Nephron (organoid): ENCODE measurements at regions not wholly inside any gene's neighbourhood (a gene's known extent, or its start where the extent isn't known, plus 50 kb on each side); places are given as distances from the start of the nearest gene placed in this dataset.

Experiments
- H3K27ac Mint-ChIP-seq, 3 experiments: 2 replicates each; pipeline ENCODE4 v1.8.0; 2020; ENCODE audit warnings: mixed read lengths in 3 of 3, mild to moderate bottlenecking in 2 of 3, moderate library complexity in 1 of 3
- H3K27me3 Mint-ChIP-seq: 2 replicates; pipeline ENCODE4 v1.8.0; 2021; ENCODE audit warnings: low read depth, mild to moderate bottlenecking, moderate library complexity, mixed read lengths
- H3K36me3 Mint-ChIP-seq: 2 replicates; pipeline ENCODE4 v1.8.0; 2020; ENCODE audit warnings: low read depth, mixed read lengths
- H3K4me1 Mint-ChIP-seq: 2 replicates; pipeline ENCODE4 v1.8.0; 2020; ENCODE audit warnings: mixed read lengths
- H3K4me3 Mint-ChIP-seq, 3 experiments: 2 replicates each; pipeline ENCODE4 v1.8.0; 2020; ENCODE audit warnings: mild to moderate bottlenecking in 3 of 3, mixed read lengths in 3 of 3, moderate library complexity in 2 of 3
- H3K9me3 Mint-ChIP-seq: 2 replicates; pipeline ENCODE4 v1.8.0; 2020; ENCODE audit warnings: mixed read lengths
- CTCF ChIP-seq, 3 experiments: fragments of 200-600 bp; sonication (generic); IDR thresholded peaks; one replicate each; pipeline ENCODE4 v1.5.0; 2021; ENCODE audit warnings: antibody characterized with exemption in 3 of 3; ENCODE audit not compliant: unreplicated experiment in 3 of 3

DNA sequence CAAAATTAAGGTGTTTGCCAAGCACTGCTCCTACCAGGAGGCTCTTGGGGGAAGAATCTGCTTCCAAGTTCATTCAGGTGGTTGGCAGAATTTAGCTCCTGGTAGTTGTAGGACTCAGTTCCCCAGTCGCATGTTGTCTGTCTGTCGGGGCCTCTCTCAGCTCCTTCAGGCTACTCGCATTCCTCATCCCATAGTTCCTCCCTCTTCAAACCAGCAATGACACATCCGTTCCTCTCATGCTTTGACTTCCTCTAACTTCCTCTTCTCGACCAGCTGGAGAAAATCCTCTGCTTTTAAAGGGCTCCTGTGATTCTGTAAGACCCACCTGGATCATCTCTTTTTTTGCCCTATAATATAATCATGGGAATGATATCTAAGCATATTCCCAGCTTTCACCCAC is 108.1 kb downstream of the PMP22 start:
- Mint-ChIP-seq H3K4me3 (no peak overlapping the region), H3K9me3 (no peaks in the 10 kb centered on the region), H3K27me3 (peaks cover 4% of the 10 kb centered on the region), H3K36me3 (no peaks in the 10 kb centered on the region), H3K4me1 (peaks cover 10% of the 10 kb centered on the region), H3K27ac (no peak overlapping the region)
- TF ChIP-seq CTCF (IDR thresholded peaks at IDR 0.05; ENCODE audit: unreplicated experiment in 3 of 3) = no peak

DNA sequence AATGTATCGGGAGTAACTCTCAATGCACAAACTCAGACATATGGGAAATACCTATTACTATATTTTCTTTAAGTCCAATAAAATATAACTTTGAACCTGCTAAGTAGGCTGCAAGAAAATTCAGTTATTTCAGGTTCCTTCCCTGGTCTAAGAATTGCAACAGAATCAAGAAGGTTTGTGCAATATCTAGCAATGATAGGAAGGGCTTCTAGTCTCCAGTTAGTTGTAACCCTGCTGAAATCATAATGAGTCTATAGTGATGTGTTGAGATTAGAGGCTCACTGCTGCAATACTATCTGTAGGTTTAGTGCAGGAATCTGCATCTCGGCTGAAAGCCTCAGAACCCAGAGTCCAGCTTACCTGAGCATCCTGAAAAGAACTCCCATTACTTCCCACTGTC is 110.5 kb downstream of the PMP22 start:
- no peaks in the 10 kb centered on the region for H3K36me3 Mint-ChIP-seq
- H3K27ac Mint-ChIP-seq = peak overlapping the region in 1 of 3 experiments; percentile 66
- TF ChIP-seq CTCF (IDR thresholded peaks at IDR 0.05; ENCODE audit: unreplicated experiment in 3 of 3) = no peak
- no peaks in the 10 kb centered on the region for H3K9me3 Mint-ChIP-seq
- H3K4me3 Mint-ChIP-seq = no peak overlapping the region
- H3K27me3 Mint-ChIP-seq = peaks cover 4% of the 10 kb centered on the region
- H3K4me1 Mint-ChIP-seq = peaks cover 10% of the 10 kb centered on the region

- Mint-ChIP-seq H3K9me3 (peaks cover 5% of the 10 kb centered on the region), H3K36me3 (peaks cover 5% of the 10 kb centered on the region), H3K4me1 (peaks cover 3% of the 10 kb centered on the region), H3K4me3 (no peak overlapping the region), H3K27ac (no peak overlapping the region), H3K27me3 (peaks cover 16% of the 10 kb centered on the region)
- no peak for TF ChIP-seq CTCF (IDR thresholded peaks at IDR 0.05; ENCODE audit: unreplicated experiment in 3 of 3)
These were observed 119.5 kb downstream of the PMP22 start for GRCh38 chr17:15145621-15146020.

DNA sequence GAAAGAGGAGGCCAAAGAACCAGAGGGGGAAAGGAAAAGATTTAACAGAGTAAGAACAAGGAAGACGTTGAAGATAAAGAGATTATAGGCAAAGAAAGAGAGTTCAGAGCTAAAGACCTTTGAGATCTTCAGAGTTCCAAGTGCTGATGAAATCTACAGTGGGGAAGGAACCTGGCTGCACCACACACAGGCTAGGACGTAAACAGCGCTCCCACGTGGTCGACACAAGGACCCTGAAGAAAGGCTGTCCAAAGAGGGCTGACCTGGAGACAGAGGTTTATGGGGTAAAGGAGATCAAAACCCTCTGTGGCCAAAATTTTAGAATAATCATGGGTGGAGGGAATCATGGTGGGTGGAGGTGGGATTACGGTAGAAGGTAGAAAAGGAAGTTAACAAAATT is 121.6 kb downstream of the PMP22 start:
- H3K4me3 Mint-ChIP-seq = no peak overlapping the region
- peaks cover 3% of the 10 kb centered on the region for H3K4me1 Mint-ChIP-seq

GRCh38 chr17:15134363-15134762 is 130.8 kb downstream of the PMP22 start:
- H3K27ac Mint-ChIP-seq = no peak overlapping the region
- no peak for TF ChIP-seq CTCF (IDR thresholded peaks at IDR 0.05; ENCODE audit: unreplicated experiment in 3 of 3)
- no peaks in the 10 kb centered on the region for H3K27me3 Mint-ChIP-seq
- no peak overlapping the region for H3K4me3 Mint-ChIP-seq
- no peaks in the 10 kb centered on the region for H3K36me3 Mint-ChIP-seq
- H3K4me1 Mint-ChIP-seq = peaks cover 4% of the 10 kb centered on the region
- peaks cover 2% of the 10 kb centered on the region for H3K9me3 Mint-ChIP-seq

More for the DNA sequence above, 121.6 kb downstream of the PMP22 start:
- Mint-ChIP-seq H3K27ac (no peak overlapping the region), H3K9me3 (peaks cover 5% of the 10 kb centered on the region), H3K36me3 (peaks cover 5% of the 10 kb centered on the region), H3K27me3 (peaks cover 16% of the 10 kb centered on the region)
- no peak for TF ChIP-seq CTCF (IDR thresholded peaks at IDR 0.05; ENCODE audit: unreplicated experiment in 3 of 3)

DNA sequence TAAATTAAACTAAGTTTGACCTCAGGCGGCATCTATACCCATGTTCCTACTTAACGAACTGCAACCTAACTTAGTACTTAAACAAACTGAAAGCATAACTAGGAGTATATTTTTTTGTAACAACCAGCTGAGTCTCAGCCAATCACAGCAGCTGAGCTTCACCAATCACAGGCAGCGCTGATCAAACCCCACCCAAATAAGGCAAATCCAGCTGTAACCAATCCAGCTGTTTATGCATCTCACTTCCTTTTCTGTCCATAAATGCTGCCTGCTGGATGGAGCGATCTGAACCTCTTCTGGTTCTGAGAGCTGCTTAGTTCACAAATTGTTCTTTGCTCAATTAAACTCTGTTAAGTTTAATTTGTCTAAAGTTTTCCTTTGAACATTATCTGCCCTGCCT is 131.3 kb downstream of the PMP22 start:
- Mint-ChIP-seq H3K27ac (no peak overlapping the region), H3K36me3 (no peaks in the 10 kb centered on the region), H3K9me3 (peaks cover 2% of the 10 kb centered on the region), H3K4me1 (peaks cover 4% of the 10 kb centered on the region), H3K4me3 (no peak overlapping the region), H3K27me3 (no peaks in the 10 kb centered on the region)
- TF ChIP-seq CTCF (IDR thresholded peaks at IDR 0.05; ENCODE audit: unreplicated experiment in 3 of 3) = no peak
